HEK293 (cell line): ENCODE measurements at regions not wholly inside any gene's neighbourhood (a gene's known extent, or its start where the extent isn't known, plus 50 kb on each side); places are given as distances from the start of the nearest gene placed in this dataset.
"Not testable (repeated sequence)": the region's sequence is repeated elsewhere in the genome, so short reads cannot be mapped to it uniquely, and the experiment has no call there.

Experiments used
- CTCF ChIA-PET: fragments of 350-600 bp; formaldehyde crosslinking; extraction: SDS; loops from one replicate; lab custom pipeline; 2021; ENCODE audit warnings: antibody characterized with exemption; lab: Yijun Ruan, JAX
- POLR2A ChIA-PET: fragments of 300-600 bp; formaldehyde crosslinking; extraction: SDS; loops from one replicate; lab custom pipeline; 2020; ENCODE audit warnings: antibody characterized with exemption, inconsistent platforms; lab: Yijun Ruan, JAX
- H3K27ac ChIP-seq: fragments of 200-500 bp; sonication (Bioruptor generic); 2 replicates; pipeline ENCODE4 v1.5.1; 2014; ENCODE audit warnings: low read depth, low read length, control low read depth, inconsistent platforms; ENCODE audit errors: extremely low read depth
- H3K36me3 ChIP-seq, 2 experiments: fragments of 200-500 bp in 1 of 2; sonication (Bioruptor generic) in 1 of 2; 1 replicate in 1 of 2; 2 replicates in 1 of 2; pipeline ENCODE4 v1.5.1; 2014 to 2017; ENCODE audit warnings: inconsistent platforms in 2 of 2, low read length in 2 of 2; ENCODE audit not compliant: control insufficient read depth in 2 of 2, insufficient read depth in 1 of 2
- H3K4me1 ChIP-seq: fragments of 200-500 bp; sonication (Bioruptor generic); 2 replicates; pipeline ENCODE4 v1.5.1; 2014; ENCODE audit warnings: mild to moderate bottlenecking, low read length, inconsistent platforms; ENCODE audit not compliant: control insufficient read depth, insufficient read depth
- H3K4me3 ChIP-seq: 2 replicates; pipeline ENCODE4 v1.5.1; 2011; ENCODE audit warnings: low read depth, mild to moderate bottlenecking, control low read depth, low read length, moderate library complexity
- H3K9me3 ChIP-seq: fragments of 200-500 bp; sonication (Bioruptor generic); 2 replicates; pipeline ENCODE4 v1.5.1; 2014; ENCODE audit warnings: low read depth, low read length, inconsistent platforms; ENCODE audit not compliant: control insufficient read depth, insufficient read depth
- OSR2 ChIP-seq: fragments of 450-650 bp; formaldehyde crosslinking; IDR thresholded peaks from 2 replicates; pipeline ENCODE4 v1.5.1; 2016; ENCODE audit warnings: missing biosample characterization, missing genetic modification characterization
- ZBTB8A ChIP-seq: fragments of 450-650 bp; formaldehyde crosslinking; IDR thresholded peaks from 2 replicates; pipeline ENCODE4 v1.5.1; 2016; ENCODE audit warnings: missing biosample characterization, missing genetic modification characterization
- ZFP3 ChIP-seq: fragments of 450-650 bp; formaldehyde crosslinking; IDR thresholded peaks from 2 replicates; pipeline ENCODE4 v1.5.1; 2016; ENCODE audit warnings: low read depth, missing biosample characterization, missing genetic modification characterization
- ZNF140 ChIP-seq: fragments of 450-650 bp; formaldehyde crosslinking; IDR thresholded peaks from 2 replicates; pipeline ENCODE4 v1.5.1; 2016; ENCODE audit warnings: missing biosample characterization, missing genetic modification characterization
- ZNF157 ChIP-seq: fragments of 450-650 bp; formaldehyde crosslinking; IDR thresholded peaks from 2 replicates; pipeline ENCODE4 v1.5.1; 2016; ENCODE audit warnings: missing biosample characterization, missing genetic modification characterization
- ZNF394 ChIP-seq: fragments of 450-650 bp; formaldehyde crosslinking; IDR thresholded peaks from 2 replicates; pipeline ENCODE4 v1.5.1; 2016; ENCODE audit warnings: missing biosample characterization, missing genetic modification characterization, mild to moderate bottlenecking, moderate library complexity, borderline replicate concordance
- ZNF426 ChIP-seq: fragments of 450-650 bp; formaldehyde crosslinking; IDR thresholded peaks from 2 replicates; pipeline ENCODE4 v1.5.1; 2017; ENCODE audit warnings: missing biosample characterization, missing genetic modification characterization, mild to moderate bottlenecking, inconsistent platforms, moderate library complexity
- ZNF555 ChIP-seq: fragments of 450-650 bp; formaldehyde crosslinking; conservative IDR thresholded peaks from 2 replicates; pipeline ENCODE4 v1.5.1; 2017; ENCODE audit warnings: missing biosample characterization, mild to moderate bottlenecking, missing genetic modification characterization, inconsistent platforms
- ZNF596 ChIP-seq: fragments of 450-650 bp; IDR thresholded peaks from 2 replicates; pipeline ENCODE4 v1.5.0; 2018; ENCODE audit warnings: missing biosample characterization, mild to moderate bottlenecking, missing genetic modification characterization, moderate library complexity
- ZNF623 ChIP-seq: fragments of 450-650 bp; formaldehyde crosslinking; IDR thresholded peaks from 2 replicates; pipeline ENCODE4 v1.5.1; 2016; ENCODE audit warnings: missing biosample characterization, missing genetic modification characterization
- ZNF626 ChIP-seq: fragments of 450-650 bp; sonication (Bioruptor Pico); formaldehyde crosslinking; IDR thresholded peaks from 2 replicates; pipeline ENCODE4 v1.5.1; 2018; ENCODE audit warnings: missing biosample characterization, missing genetic modification characterization, inconsistent platforms
- ZNF654 ChIP-seq: fragments of 450-650 bp; formaldehyde crosslinking; IDR thresholded peaks from 2 replicates; pipeline ENCODE4 v1.5.1; 2016; ENCODE audit warnings: low read depth, missing biosample characterization, missing genetic modification characterization
- TF ChIP-seq, protein P1 (sequence below): fragments of 450-650 bp; formaldehyde crosslinking; IDR thresholded peaks from 2 replicates; pipeline ENCODE4 v1.5.1; 2016; ENCODE audit warnings: missing biosample characterization, missing genetic modification characterization
- TF ChIP-seq, protein P2 (sequence below): fragments of 450-650 bp; formaldehyde crosslinking; conservative IDR thresholded peaks from 2 replicates; pipeline ENCODE4 v1.5.1; 2016; ENCODE audit warnings: low read depth, missing biosample characterization, missing genetic modification characterization
- TF ChIP-seq, protein P3 (sequence below): fragments of 450-650 bp; formaldehyde crosslinking; conservative IDR thresholded peaks from 2 replicates; pipeline ENCODE4 v1.5.1; 2016; ENCODE audit warnings: low read depth, missing biosample characterization, missing genetic modification characterization
- TF ChIP-seq, protein P4 (sequence below): fragments of 450-650 bp; formaldehyde crosslinking; optimal IDR thresholded peaks from 2 replicates; pipeline ENCODE3; 2016; ENCODE audit warnings: missing biosample characterization, mild to moderate bottlenecking, missing genetic modification characterization

DNA sequence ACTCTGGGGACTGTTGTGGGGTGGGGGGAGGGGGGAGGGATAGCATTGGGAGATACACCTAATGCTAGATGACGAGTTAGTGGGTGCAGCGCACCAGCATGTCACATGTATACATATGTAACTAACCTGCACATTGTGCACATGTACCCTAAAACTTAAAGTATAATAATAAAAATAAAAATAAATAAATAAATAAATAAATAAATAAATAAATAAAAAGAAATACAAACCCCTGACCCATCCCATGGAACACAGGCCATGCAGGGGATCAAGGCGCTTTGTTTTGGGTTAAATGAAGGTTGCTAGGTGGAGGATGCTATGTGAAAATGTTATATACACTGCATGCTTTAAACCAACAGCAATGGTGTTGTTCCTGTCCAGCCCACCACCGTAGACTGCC is 184.7 kb downstream of the C6orf118 start:
- TF ChIP-seq ZNF394 (tag by site-specific recombination) (peak; percentile 70; the same call in 1 of the 2 replicates), ZNF140 (tag by site-specific recombination) (0 out of 2 replicates have a peak, but pooled peaks have one; percentile 30), ZNF654 (tag by site-specific recombination) (peak; percentile 14; the same call in 1 of the 2 replicates), ZBTB8A (tag by site-specific recombination) (peak; percentile 37; the same call in 1 of the 2 replicates), ZNF623 (peak; percentile 34; the same call in 1 of the 2 replicates), ZNF555 (tag by site-specific recombination) (peak; percentile 55), ZNF426 (tag by site-specific recombination) (peak; percentile 64)
- TF ChIP-seq, protein P1, sequence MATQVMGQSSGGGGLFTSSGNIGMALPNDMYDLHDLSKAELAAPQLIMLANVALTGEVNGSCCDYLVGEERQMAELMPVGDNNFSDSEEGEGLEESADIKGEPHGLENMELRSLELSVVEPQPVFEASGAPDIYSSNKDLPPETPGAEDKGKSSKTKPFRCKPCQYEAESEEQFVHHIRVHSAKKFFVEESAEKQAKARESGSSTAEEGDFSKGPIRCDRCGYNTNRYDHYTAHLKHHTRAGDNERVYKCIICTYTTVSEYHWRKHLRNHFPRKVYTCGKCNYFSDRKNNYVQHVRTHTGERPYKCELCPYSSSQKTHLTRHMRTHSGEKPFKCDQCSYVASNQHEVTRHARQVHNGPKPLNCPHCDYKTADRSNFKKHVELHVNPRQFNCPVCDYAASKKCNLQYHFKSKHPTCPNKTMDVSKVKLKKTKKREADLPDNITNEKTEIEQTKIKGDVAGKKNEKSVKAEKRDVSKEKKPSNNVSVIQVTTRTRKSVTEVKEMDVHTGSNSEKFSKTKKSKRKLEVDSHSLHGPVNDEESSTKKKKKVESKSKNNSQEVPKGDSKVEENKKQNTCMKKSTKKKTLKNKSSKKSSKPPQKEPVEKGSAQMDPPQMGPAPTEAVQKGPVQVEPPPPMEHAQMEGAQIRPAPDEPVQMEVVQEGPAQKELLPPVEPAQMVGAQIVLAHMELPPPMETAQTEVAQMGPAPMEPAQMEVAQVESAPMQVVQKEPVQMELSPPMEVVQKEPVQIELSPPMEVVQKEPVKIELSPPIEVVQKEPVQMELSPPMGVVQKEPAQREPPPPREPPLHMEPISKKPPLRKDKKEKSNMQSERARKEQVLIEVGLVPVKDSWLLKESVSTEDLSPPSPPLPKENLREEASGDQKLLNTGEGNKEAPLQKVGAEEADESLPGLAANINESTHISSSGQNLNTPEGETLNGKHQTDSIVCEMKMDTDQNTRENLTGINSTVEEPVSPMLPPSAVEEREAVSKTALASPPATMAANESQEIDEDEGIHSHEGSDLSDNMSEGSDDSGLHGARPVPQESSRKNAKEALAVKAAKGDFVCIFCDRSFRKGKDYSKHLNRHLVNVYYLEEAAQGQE = peak; percentile 36; the same call in 1 of the 2 replicates
- TF ChIP-seq, protein P2, sequence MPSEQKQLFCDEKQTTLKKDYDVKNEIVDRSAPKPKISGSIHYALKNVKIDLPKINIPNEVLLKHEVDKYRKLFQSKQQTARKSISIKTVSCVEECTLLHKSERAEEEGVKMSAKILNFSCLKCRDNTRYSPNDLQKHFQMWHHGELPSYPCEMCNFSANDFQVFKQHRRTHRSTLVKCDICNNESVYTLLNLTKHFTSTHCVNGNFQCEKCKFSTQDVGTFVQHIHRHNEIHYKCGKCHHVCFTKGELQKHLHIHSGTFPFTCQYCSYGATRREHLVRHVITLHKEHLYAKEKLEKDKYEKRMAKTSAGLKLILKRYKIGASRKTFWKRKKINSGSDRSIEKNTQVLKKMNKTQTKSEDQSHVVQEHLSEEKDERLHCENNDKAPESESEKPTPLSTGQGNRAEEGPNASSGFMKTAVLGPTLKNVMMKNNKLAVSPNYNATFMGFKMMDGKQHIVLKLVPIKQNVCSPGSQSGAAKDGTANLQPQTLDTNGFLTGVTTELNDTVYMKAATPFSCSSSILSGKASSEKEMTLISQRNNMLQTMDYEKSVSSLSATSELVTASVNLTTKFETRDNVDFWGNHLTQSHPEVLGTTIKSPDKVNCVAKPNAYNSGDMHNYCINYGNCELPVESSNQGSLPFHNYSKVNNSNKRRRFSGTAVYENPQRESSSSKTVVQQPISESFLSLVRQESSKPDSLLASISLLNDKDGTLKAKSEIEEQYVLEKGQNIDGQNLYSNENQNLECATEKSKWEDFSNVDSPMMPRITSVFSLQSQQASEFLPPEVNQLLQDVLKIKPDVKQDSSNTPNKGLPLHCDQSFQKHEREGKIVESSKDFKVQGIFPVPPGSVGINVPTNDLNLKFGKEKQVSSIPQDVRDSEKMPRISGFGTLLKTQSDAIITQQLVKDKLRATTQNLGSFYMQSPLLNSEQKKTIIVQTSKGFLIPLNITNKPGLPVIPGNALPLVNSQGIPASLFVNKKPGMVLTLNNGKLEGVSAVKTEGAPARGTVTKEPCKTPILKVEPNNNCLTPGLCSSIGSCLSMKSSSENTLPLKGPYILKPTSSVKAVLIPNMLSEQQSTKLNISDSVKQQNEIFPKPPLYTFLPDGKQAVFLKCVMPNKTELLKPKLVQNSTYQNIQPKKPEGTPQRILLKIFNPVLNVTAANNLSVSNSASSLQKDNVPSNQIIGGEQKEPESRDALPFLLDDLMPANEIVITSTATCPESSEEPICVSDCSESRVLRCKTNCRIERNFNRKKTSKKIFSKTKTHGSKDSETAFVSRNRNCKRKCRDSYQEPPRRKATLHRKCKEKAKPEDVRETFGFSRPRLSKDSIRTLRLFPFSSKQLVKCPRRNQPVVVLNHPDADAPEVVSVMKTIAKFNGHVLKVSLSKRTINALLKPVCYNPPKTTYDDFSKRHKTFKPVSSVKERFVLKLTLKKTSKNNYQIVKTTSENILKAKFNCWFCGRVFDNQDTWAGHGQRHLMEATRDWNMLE (tag by site-specific recombination) = peak; percentile 75
- TF ChIP-seq, protein P3, sequence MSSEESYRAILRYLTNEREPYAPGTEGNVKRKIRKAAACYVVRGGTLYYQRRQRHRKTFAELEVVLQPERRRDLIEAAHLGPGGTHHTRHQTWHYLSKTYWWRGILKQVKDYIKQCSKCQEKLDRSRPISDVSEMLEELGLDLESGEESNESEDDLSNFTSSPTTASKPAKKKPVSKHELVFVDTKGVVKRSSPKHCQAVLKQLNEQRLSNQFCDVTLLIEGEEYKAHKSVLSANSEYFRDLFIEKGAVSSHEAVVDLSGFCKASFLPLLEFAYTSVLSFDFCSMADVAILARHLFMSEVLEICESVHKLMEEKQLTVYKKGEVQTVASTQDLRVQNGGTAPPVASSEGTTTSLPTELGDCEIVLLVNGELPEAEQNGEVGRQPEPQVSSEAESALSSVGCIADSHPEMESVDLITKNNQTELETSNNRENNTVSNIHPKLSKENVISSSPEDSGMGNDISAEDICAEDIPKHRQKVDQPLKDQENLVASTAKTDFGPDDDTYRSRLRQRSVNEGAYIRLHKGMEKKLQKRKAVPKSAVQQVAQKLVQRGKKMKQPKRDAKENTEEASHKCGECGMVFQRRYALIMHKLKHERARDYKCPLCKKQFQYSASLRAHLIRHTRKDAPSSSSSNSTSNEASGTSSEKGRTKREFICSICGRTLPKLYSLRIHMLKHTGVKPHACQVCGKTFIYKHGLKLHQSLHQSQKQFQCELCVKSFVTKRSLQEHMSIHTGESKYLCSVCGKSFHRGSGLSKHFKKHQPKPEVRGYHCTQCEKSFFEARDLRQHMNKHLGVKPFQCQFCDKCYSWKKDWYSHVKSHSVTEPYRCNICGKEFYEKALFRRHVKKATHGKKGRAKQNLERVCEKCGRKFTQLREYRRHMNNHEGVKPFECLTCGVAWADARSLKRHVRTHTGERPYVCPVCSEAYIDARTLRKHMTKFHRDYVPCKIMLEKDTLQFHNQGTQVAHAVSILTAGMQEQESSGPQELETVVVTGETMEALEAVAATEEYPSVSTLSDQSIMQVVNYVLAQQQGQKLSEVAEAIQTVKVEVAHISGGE (tag by site-specific recombination) = peak; percentile 58
- H3K27ac ChIP-seq, H3K9me3 ChIP-seq, H3K4me1 ChIP-seq, H3K4me3 ChIP-seq, CTCF ChIA-PET, POLR2A ChIA-PET, H3K36me3 ChIP-seq: not testable (repeated sequence)

DNA sequence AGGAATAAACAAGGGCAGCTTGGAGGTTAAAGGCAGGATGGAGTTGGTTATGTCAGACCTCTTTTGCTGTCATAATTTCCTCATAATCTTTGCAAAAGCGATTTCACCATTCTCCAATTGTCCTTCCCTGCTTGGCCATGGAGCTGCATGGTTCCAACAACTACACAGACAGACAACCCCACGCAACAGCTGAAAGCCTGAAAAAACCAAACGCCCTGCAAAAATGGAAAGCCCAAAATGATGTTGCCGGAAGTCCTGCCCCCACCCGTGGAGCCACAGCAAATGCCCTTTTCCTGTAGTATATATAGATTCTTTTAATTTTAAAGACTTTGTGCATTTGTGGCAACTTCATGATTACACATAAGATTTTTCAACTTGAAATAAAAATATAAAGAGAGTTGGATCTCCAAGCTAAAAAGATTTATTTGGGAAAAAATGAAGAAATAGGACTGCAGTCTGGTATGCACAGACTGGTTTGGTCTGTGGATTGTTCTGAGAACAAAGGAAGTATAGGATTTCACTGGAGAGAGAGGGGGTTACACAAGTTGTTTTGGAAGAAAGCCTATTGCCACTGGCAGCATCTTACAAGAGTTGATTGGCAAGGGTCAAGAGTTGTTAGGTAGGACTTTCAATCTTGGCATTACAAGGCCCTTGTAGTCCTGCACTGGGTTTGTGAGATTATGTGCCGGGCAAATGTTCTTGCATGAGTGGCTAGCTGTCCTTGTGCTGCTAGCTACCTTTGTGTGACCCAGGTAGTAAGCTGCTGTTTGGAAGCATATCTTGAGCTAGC is 190.0 kb downstream of the C6orf118 start:
- no peak for TF ChIP-seq ZNF157
- TF ChIP-seq, protein P4, sequence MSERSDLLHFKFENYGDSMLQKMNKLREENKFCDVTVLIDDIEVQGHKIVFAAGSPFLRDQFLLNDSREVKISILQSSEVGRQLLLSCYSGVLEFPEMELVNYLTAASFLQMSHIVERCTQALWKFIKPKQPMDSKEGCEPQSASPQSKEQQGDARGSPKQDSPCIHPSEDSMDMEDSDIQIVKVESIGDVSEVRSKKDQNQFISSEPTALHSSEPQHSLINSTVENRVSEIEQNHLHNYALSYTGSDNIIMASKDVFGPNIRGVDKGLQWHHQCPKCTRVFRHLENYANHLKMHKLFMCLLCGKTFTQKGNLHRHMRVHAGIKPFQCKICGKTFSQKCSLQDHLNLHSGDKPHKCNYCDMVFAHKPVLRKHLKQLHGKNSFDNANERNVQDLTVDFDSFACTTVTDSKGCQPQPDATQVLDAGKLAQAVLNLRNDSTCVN (tag by site-specific recombination) = no peak
- no peak for TF ChIP-seq ZFP3 (tag by site-specific recombination)
- TF ChIP-seq OSR2 (tag by site-specific recombination) = no peak
- no peak for TF ChIP-seq ZNF596
- no peak for TF ChIP-seq ZNF626 (tag by site-specific recombination)
- Histone ChIP-seq H3K4me3 (no peak overlapping the region), H3K27ac (no peak overlapping the region), H3K36me3 (no peaks in the 10 kb centered on the region), H3K9me3 (no peaks in the 10 kb centered on the region), H3K4me1 (no peaks in the 10 kb centered on the region)
- ChIA-PET CTCF (no interaction called here), POLR2A (no interaction called here)
